Right atrium auricular region (tissue), 2 donors: ENCODE measurements at regions not wholly inside any gene's neighbourhood (a gene's known extent, or its start where the extent isn't known, plus 50 kb on each side); places are given as distances from the start of the nearest gene placed in this dataset.

Source experiments
- DNase-seq: peaks from one replicate; pipeline ENCODE4 v3.0.0-alpha.2; 2019; ENCODE audit warnings: low spot score
- H3K27ac ChIP-seq, 2 donors: fragments of 200-600 bp; sonication (generic); 1 replicate in 1 of 2; 2 replicates in 1 of 2; pipeline ENCODE4 v1.5.1; 2016 to 2019
- H3K27me3 ChIP-seq, 2 donors: fragments of 200-600 bp; sonication (generic); one replicate each; pipeline versions ENCODE4 v1.5.1 to v1.6.0; 2017 to 2019
- H3K36me3 ChIP-seq: fragments of 200-600 bp; sonication (generic); one replicate; pipeline ENCODE4 v1.5.1; 2016
- H3K4me1 ChIP-seq, 2 donors: fragments of 200-600 bp; sonication (generic); one replicate each; pipeline versions ENCODE4 v1.5.1 to v1.6.0; 2017 to 2019
- H3K4me3 ChIP-seq, 2 donors: fragments of 200-600 bp; sonication (generic); 1 replicate in 1 of 2; 2 replicates in 1 of 2; pipeline ENCODE4 v1.5.1; 2017 to 2019; ENCODE audit warnings: mild to moderate bottlenecking in 1 of 2, moderate library complexity in 1 of 2
- H3K9me3 ChIP-seq, 2 donors: fragments of 200-600 bp; sonication (generic); one replicate each; pipeline ENCODE4 v1.5.1; 2019
- CTCF ChIP-seq, 2 donors: fragments of 200-600 bp; sonication (generic); IDR thresholded peaks; one replicate each; pipeline ENCODE4 v1.5.1; 2019; ENCODE audit warnings: antibody characterized with exemption in 2 of 2

GRCh38 chr4:180153587-180153986 is 2089.6 kb upstream of the TENM3 start:
- TF ChIP-seq CTCF (IDR thresholded peaks at IDR 0.05) = no peak
- Histone ChIP-seq H3K36me3 (no peaks in the 10 kb centered on the region), H3K4me3 (no peak overlapping the region), H3K27ac (no peak overlapping the region), H3K9me3 (peaks cover 0 to 4% of the 10 kb centered on the region in 2 donors), H3K27me3 (no peaks in the 10 kb centered on the region), H3K4me1 (no peaks in the 10 kb centered on the region)
- no peak for DNase-seq

GRCh38 chr4:180156684-180157083 is 2086.5 kb upstream of the TENM3 start:
- no peak overlapping the region for H3K27ac ChIP-seq
- H3K27me3 ChIP-seq = no peaks in the 10 kb centered on the region

GRCh38 chr4:180160195-180160983 is 2082.8 kb upstream of the TENM3 start:
- DNase-seq = no peak
- Histone ChIP-seq H3K36me3 (no peaks in the 10 kb centered on the region), H3K4me1 (no peaks in the 10 kb centered on the region), H3K27me3 (no peaks in the 10 kb centered on the region), H3K9me3 (peaks cover 0 to 4% of the 10 kb centered on the region in 2 donors), H3K27ac (no peak overlapping the region), H3K4me3 (no peak overlapping the region)
- TF ChIP-seq CTCF (IDR thresholded peaks at IDR 0.05) = no peak

More at GRCh38 chr4:180156684-180157083, 2086.5 kb upstream of the TENM3 start:
- no peaks in the 10 kb centered on the region for H3K4me1 ChIP-seq
- H3K4me3 ChIP-seq = no peak overlapping the region
- peaks cover 0 to 4% of the 10 kb centered on the region in 2 donors for H3K9me3 ChIP-seq
- DNase-seq = no peak
- no peak for TF ChIP-seq CTCF (IDR thresholded peaks at IDR 0.05)
- no peaks in the 10 kb centered on the region for H3K36me3 ChIP-seq

- H3K27me3 ChIP-seq = no peaks in the 10 kb centered on the region
- no peak for TF ChIP-seq CTCF (IDR thresholded peaks at IDR 0.05)
- DNase-seq = no peak
- no peak overlapping the region for H3K27ac ChIP-seq
- no peaks in the 10 kb centered on the region for H3K36me3 ChIP-seq
- H3K4me1 ChIP-seq = no peaks in the 10 kb centered on the region
- no peak overlapping the region for H3K4me3 ChIP-seq
- no peaks in the 10 kb centered on the region for H3K9me3 ChIP-seq
Measured at GRCh38 chr4:180164799-180165198, 2078.4 kb upstream of the TENM3 start.

GRCh38 chr4:180169394-180169793 is 2073.8 kb upstream of the TENM3 start:
- no peak for TF ChIP-seq CTCF (IDR thresholded peaks at IDR 0.05)
- Histone ChIP-seq H3K27ac (no peak overlapping the region), H3K9me3 (no peaks in the 10 kb centered on the region), H3K4me3 (no peak overlapping the region), H3K27me3 (no peaks in the 10 kb centered on the region), H3K36me3 (no peaks in the 10 kb centered on the region), H3K4me1 (no peaks in the 10 kb centered on the region)
- no peak for DNase-seq

GRCh38 chr4:180169966-180170365 is 2073.2 kb upstream of the TENM3 start:
- TF ChIP-seq CTCF (IDR thresholded peaks at IDR 0.05) = no peak
- Histone ChIP-seq H3K36me3 (no peaks in the 10 kb centered on the region), H3K27me3 (no peaks in the 10 kb centered on the region), H3K9me3 (no peaks in the 10 kb centered on the region), H3K4me1 (no peaks in the 10 kb centered on the region), H3K4me3 (no peak overlapping the region), H3K27ac (no peak overlapping the region)
- no peak for DNase-seq
